Activated CD8-positive, alpha-beta T cell treated with anti-CD3 and anti-CD28 coated beads for 36 hours (primary cell): ENCODE measurements at regions not wholly inside any gene's neighbourhood (a gene's known extent, or its start where the extent isn't known, plus 50 kb on each side); places are given as distances from the start of the nearest gene placed in this dataset.

ENCODE experiments used
- ATAC-seq: fragments of 200-7000 bp; cut with Tn5 transposase; one replicate; pipeline ENCODE4 v1.10.0; 2021; ENCODE audit warnings: mild to moderate bottlenecking, moderate library complexity
- CTCF ChIA-PET: fragments of 350-600 bp; sonication (Branson Sonifier 250); formaldehyde crosslinking; loops from one replicate; lab custom pipeline; 2021; ENCODE audit warnings: antibody characterized with exemption; lab: Charles Lee
- POLR2A ChIA-PET: fragments of 350-600 bp; sonication (Branson Sonifier 250); formaldehyde crosslinking; loops from one replicate; lab custom pipeline; 2021; ENCODE audit warnings: antibody characterized with exemption; lab: Charles Lee
- DNase-seq: peaks from one replicate; pipeline ENCODE4 v3.0.0-alpha.2; 2020
- H3K27ac Mint-ChIP-seq: one replicate; pipeline ENCODE4 v1.8.0; 2021; ENCODE audit warnings: mild to moderate bottlenecking, mixed read lengths
- H3K27me3 Mint-ChIP-seq: one replicate; pipeline ENCODE4 v1.8.0; 2021; ENCODE audit warnings: mixed read lengths
- H3K36me3 Mint-ChIP-seq: one replicate; pipeline ENCODE4 v1.8.0; 2021; ENCODE audit warnings: low read depth, mixed read lengths
- H3K4me1 Mint-ChIP-seq: one replicate; pipeline ENCODE4 v1.8.0; 2021; ENCODE audit warnings: low read depth, mixed read lengths
- H3K4me3 Mint-ChIP-seq: one replicate; pipeline ENCODE4 v1.8.0; 2021; ENCODE audit warnings: mild to moderate bottlenecking, moderate library complexity, mixed read lengths
- H3K9me3 Mint-ChIP-seq: one replicate; pipeline ENCODE4 v1.8.0; 2021; ENCODE audit warnings: mixed read lengths
- CTCF ChIP-seq: fragments of 200-600 bp; IDR thresholded peaks from one replicate; pipeline ENCODE4 v1.8.0; 2022; ENCODE audit warnings: antibody characterized with exemption, mild to moderate bottlenecking
- intact Hi-C: fragments of 100-400 bp; cut with micrococcal nuclease; formaldehyde crosslinking; loops from one replicate; pipeline ENCODE4 v1.10.0; 2022

- intact Hi-C loops: no loop called here
- ChIA-PET POLR2A (no interaction called here), CTCF (no interaction called here)
- DNase-seq (no peak), ATAC-seq (no peak)
- no peaks in the 10 kb centered on the region for H3K4me1 Mint-ChIP-seq
- H3K9me3 Mint-ChIP-seq: peaks cover 14% of the 10 kb centered on the region
- no peaks in the 10 kb centered on the region for H3K27me3 Mint-ChIP-seq
- H3K27ac Mint-ChIP-seq: no peak overlapping the region
- TF ChIP-seq CTCF: no peak
- no peak overlapping the region for H3K4me3 Mint-ChIP-seq
- H3K36me3 Mint-ChIP-seq: no peaks in the 10 kb centered on the region
Measured at GRCh38 chr4:45527160-45527559, 596.7 kb downstream of the GABRG1 start.

GRCh38 chr4:45518832-45519231, 605.0 kb downstream of the GABRG1 start:
- intact Hi-C loops: no loop called here
- no peaks in the 10 kb centered on the region for H3K36me3 Mint-ChIP-seq
- H3K27me3 Mint-ChIP-seq: no peaks in the 10 kb centered on the region
- POLR2A ChIA-PET: interaction anchor here (0.5 kb wide), 1 partner anchor 20 kb away, joined by 3 read pairs; no protein-coding TSS in a partner anchor
- no peak overlapping the region for H3K4me3 Mint-ChIP-seq
- CTCF ChIA-PET: no interaction called here
- no peak overlapping the region for H3K27ac Mint-ChIP-seq
- no peak for TF ChIP-seq CTCF
- ATAC-seq: no peak
- DNase-seq: no peak
- no peaks in the 10 kb centered on the region for H3K4me1 Mint-ChIP-seq
- H3K9me3 Mint-ChIP-seq: peaks cover 1% of the 10 kb centered on the region

- Mint-ChIP-seq H3K4me3 (no peak overlapping the region), H3K27me3 (no peaks in the 10 kb centered on the region), H3K27ac (no peak overlapping the region), H3K9me3 (peaks cover 5% of the 10 kb centered on the region), H3K4me1 (no peaks in the 10 kb centered on the region), H3K36me3 (no peaks in the 10 kb centered on the region)
- ChIA-PET POLR2A (no interaction called here), CTCF (no interaction called here)
- intact Hi-C loops: no loop called here
- no peak for ATAC-seq
- no peak for DNase-seq
- TF ChIP-seq CTCF: no peak
Measured at GRCh38 chr4:45502471-45502870, 621.4 kb downstream of the GABRG1 start.

- no peaks in the 10 kb centered on the region for H3K4me1 Mint-ChIP-seq
- H3K27ac Mint-ChIP-seq: no peak overlapping the region
- TF ChIP-seq CTCF: no peak
- no peaks in the 10 kb centered on the region for H3K36me3 Mint-ChIP-seq
- intact Hi-C loops: no loop called here
- DNase-seq: no peak
- no peaks in the 10 kb centered on the region for H3K9me3 Mint-ChIP-seq
- no peak for ATAC-seq
- no peaks in the 10 kb centered on the region for H3K27me3 Mint-ChIP-seq
- ChIA-PET CTCF (no interaction called here), POLR2A (no interaction called here)
- H3K4me3 Mint-ChIP-seq: no peak overlapping the region
Measured at GRCh38 chr4:45484740-45485139, 639.1 kb downstream of the GABRG1 start.

GRCh38 chr4:45482346-45482745, 641.5 kb downstream of the GABRG1 start:
- Mint-ChIP-seq H3K27me3 (no peaks in the 10 kb centered on the region), H3K4me1 (no peaks in the 10 kb centered on the region), H3K9me3 (no peaks in the 10 kb centered on the region), H3K27ac (no peak overlapping the region), H3K4me3 (no peak overlapping the region), H3K36me3 (no peaks in the 10 kb centered on the region)
- no peak for ATAC-seq
- CTCF ChIA-PET: no interaction called here
- no peak for TF ChIP-seq CTCF
- intact Hi-C loops: no loop called here
- no peak for DNase-seq
- POLR2A ChIA-PET: no interaction called here
